HepG2 (cell line): ENCODE measurements at regions not wholly inside any gene's neighbourhood (a gene's known extent, or its start where the extent isn't known, plus 50 kb on each side); places are given as distances from the start of the nearest gene placed in this dataset.

ENCODE experiments used
- ATAC-seq: fragments of 200-7000 bp; cut with Tn5 transposase; 3 replicates; pipeline ENCODE4 v1.9.1; 2020; ENCODE audit warnings: mild to moderate bottlenecking, moderate library complexity
- BruUV-seq: library from RNA; stranded (reverse); fragments of 400-500 nt; replicated peaks from 2 replicates; lab custom pipeline; 2021; lab: Mats Ljungman, UMichigan
- CTCF ChIA-PET: fragments of 300-600 bp; formaldehyde crosslinking; extraction: SDS; loops from one replicate; lab custom pipeline; 2021; ENCODE audit warnings: low total read pairs, inconsistent platforms, low intra/inter-chr PET ratio; lab: Yijun Ruan, JAX
- POLR2A ChIA-PET: fragments of 350-600 bp; sonication (Branson Sonifier 250); formaldehyde crosslinking; loops from one replicate; lab custom pipeline; 2020; ENCODE audit warnings: antibody characterized with exemption, inconsistent platforms; lab: Yijun Ruan, JAX
- DNase-seq: peaks from one replicate; pipeline ENCODE4 v3.0.0-alpha.2; 2015; ENCODE audit warnings: low spot score
- FAIRE-seq: peaks from 3 replicates; lab custom pipeline; 2011; peaks lifted over from hg19 to GRCh38; lab: Jason Lieb, UNC
- H2AFZ ChIP-seq: one replicate; pipeline ENCODE4 v1.6.1; 2011; ENCODE audit warnings: low read length, inconsistent platforms
- H3K27ac ChIP-seq: fragments of 300-600 bp; 3 replicates; pipeline ENCODE4 v1.8.0; 2011; ENCODE audit warnings: mixed run types, mild to moderate bottlenecking, mixed read lengths, low read length, inconsistent platforms; ENCODE audit not compliant: insufficient read depth; ENCODE audit errors: extremely low read length
- H3K27me3 ChIP-seq, 2 experiments: fragments of 200-600 bp in 1 of 2; 2 replicates in 1 of 2; 3 replicates in 1 of 2; pipeline versions ENCODE4 v1.6.0 to v1.8.0; 2011; ENCODE audit warnings: low read length in 2 of 2, mild to moderate bottlenecking in 2 of 2, moderate library complexity in 2 of 2, inconsistent platforms in 1 of 2; ENCODE audit not compliant: insufficient read depth in 2 of 2, control insufficient read depth in 1 of 2
- H3K36me3 ChIP-seq, 2 experiments: fragments of 200-600 bp in 1 of 2; replicated peaks in 1 of 2; 2 replicates in 1 of 2; 3 replicates in 1 of 2; pipeline versions ENCODE4 v1.5.1 to v1.8.0; 2011; ENCODE audit warnings: low read length in 2 of 2, inconsistent platforms in 1 of 2; ENCODE audit not compliant: insufficient read depth in 2 of 2, control insufficient read depth in 1 of 2
- H3K4me1 ChIP-seq: 2 replicates; pipeline ENCODE4 v1.5.1; 2012; ENCODE audit warnings: low read length, inconsistent platforms; ENCODE audit not compliant: insufficient read depth
- H3K4me2 ChIP-seq: 2 replicates; pipeline ENCODE4 v1.6.0; 2011; ENCODE audit warnings: low read depth, low read length, inconsistent platforms
- H3K4me3 ChIP-seq, 3 experiments: fragments of 200-600 bp in 1 of 3; sonication (generic), shearing (Covaris generic) in 1 of 3; replicated peaks in 1 of 3; 2 replicates each; pipeline ENCODE4 v1.5.1; 2011 to 2016; ENCODE audit warnings: low read length in 3 of 3, inconsistent platforms in 2 of 3, low read depth in 2 of 3, mild to moderate bottlenecking in 2 of 3, control low read depth in 1 of 3, mixed read lengths in 1 of 3; ENCODE audit not compliant: insufficient read depth in 1 of 3
- H3K79me2 ChIP-seq: one replicate; pipeline ENCODE4 v1.6.1; 2011; ENCODE audit warnings: low read length, inconsistent platforms; ENCODE audit not compliant: insufficient read depth
- H3K9ac ChIP-seq: 2 replicates; pipeline ENCODE4 v1.6.0; 2011; ENCODE audit warnings: mild to moderate bottlenecking, low read depth, low read length, inconsistent platforms; ENCODE audit not compliant: insufficient read depth
- H3K9me3 ChIP-seq: 2 replicates; pipeline ENCODE4 v1.5.1; 2012; ENCODE audit warnings: mild to moderate bottlenecking, low read length
- H4K20me1 ChIP-seq: 2 replicates; pipeline ENCODE4 v1.6.0; 2011; ENCODE audit warnings: inconsistent platforms, mild to moderate bottlenecking, low read length, moderate library complexity; ENCODE audit not compliant: insufficient read depth
- ARNT2 ChIP-seq: sonication (generic); formaldehyde crosslinking; IDR thresholded peaks from 2 replicates; pipeline ENCODE4 v1.8.0; 2022; ENCODE audit warnings: mild to moderate bottlenecking, low read depth, missing genetic modification reagents, moderate library complexity
- FOXJ3 ChIP-seq: sonication (generic); formaldehyde crosslinking; IDR thresholded peaks from 2 replicates; pipeline ENCODE4 v1.4.0; 2020; ENCODE audit warnings: missing genetic modification reagents, mild to moderate bottlenecking, borderline replicate concordance
- KDM2A ChIP-seq: sonication (generic); formaldehyde crosslinking; IDR thresholded peaks from 2 replicates; pipeline ENCODE4 v1.4.0; 2020; ENCODE audit warnings: low read depth, missing genetic modification reagents, borderline replicate concordance
- RORA ChIP-seq: sonication (generic); formaldehyde crosslinking; IDR thresholded peaks from 2 replicates; pipeline ENCODE4 v1.5.0; 2020; ENCODE audit warnings: mild to moderate bottlenecking, missing genetic modification reagents, moderate library complexity
- TEAD2 ChIP-seq: sonication (generic); formaldehyde crosslinking; IDR thresholded peaks from 2 replicates; pipeline ENCODE4 v1.9.0; 2021; ENCODE audit warnings: missing genetic modification reagents
- THAP11 ChIP-seq: IDR thresholded peaks from 2 replicates; pipeline ENCODE4 v1.6.1; 2016; ENCODE audit warnings: missing biosample characterization, missing genetic modification reagents
- ZBTB8A ChIP-seq: sonication (generic); formaldehyde crosslinking; IDR thresholded peaks from 2 replicates; pipeline ENCODE4 v1.4.0; 2020; ENCODE audit warnings: mild to moderate bottlenecking, low read depth, missing genetic modification reagents, borderline replicate concordance
- ZNF234 ChIP-seq: sonication (generic); formaldehyde crosslinking; conservative IDR thresholded peaks from 2 replicates; pipeline ENCODE4 v1.5.1; 2020; ENCODE audit warnings: mild to moderate bottlenecking, missing genetic modification reagents
- ZNF256 ChIP-seq: sonication (generic); formaldehyde crosslinking; conservative IDR thresholded peaks from 2 replicates; pipeline ENCODE4 v1.4.0; 2020; ENCODE audit warnings: missing genetic modification reagents
- ZNF296 ChIP-seq: sonication (generic); formaldehyde crosslinking; conservative IDR thresholded peaks from 2 replicates; pipeline ENCODE4 v1.5.0; 2020; ENCODE audit warnings: mild to moderate bottlenecking, missing genetic modification reagents
- ZNF354B ChIP-seq: sonication (generic); formaldehyde crosslinking; IDR thresholded peaks from 2 replicates; pipeline ENCODE4 v1.8.0; 2022; ENCODE audit warnings: mild to moderate bottlenecking, missing genetic modification reagents
- ZNF383 ChIP-seq: sonication (generic); formaldehyde crosslinking; IDR thresholded peaks from 2 replicates; pipeline ENCODE4 v1.4.0; 2020; ENCODE audit warnings: missing genetic modification reagents, mild to moderate bottlenecking, borderline replicate concordance
- ZNF484 ChIP-seq: sonication (generic); formaldehyde crosslinking; IDR thresholded peaks from 2 replicates; pipeline ENCODE4 v1.5.1; 2020; ENCODE audit warnings: mild to moderate bottlenecking, low read depth, missing genetic modification reagents, borderline replicate concordance
- ZNF569 ChIP-seq: sonication (generic); formaldehyde crosslinking; IDR thresholded peaks from 2 replicates; pipeline ENCODE4 v1.5.0; 2020; ENCODE audit warnings: mild to moderate bottlenecking, missing genetic modification reagents, moderate library complexity, borderline replicate concordance
- ZNF629 ChIP-seq: sonication (generic); formaldehyde crosslinking; conservative IDR thresholded peaks from 2 replicates; pipeline ENCODE4 v1.5.0; 2020; ENCODE audit warnings: missing genetic modification reagents
- ZNF839 ChIP-seq: sonication (generic); formaldehyde crosslinking; IDR thresholded peaks from 2 replicates; pipeline ENCODE4 v1.4.0; 2020; ENCODE audit warnings: missing genetic modification reagents, mild to moderate bottlenecking, borderline replicate concordance
- WGBS: methylation state at CpG from one replicate; pipeline ENCODE4 v1.1.6; 2017; ENCODE audit warnings: low lambda C conversion rate; 5-methylcytosine and 5-hydroxymethylcytosine counted together
- in situ Hi-C: cut with HindIII; loops from 2 replicates; pipeline ENCODE4 v1.10.0; 2017; ENCODE audit warnings: low pct_unique_long_range_greater_than_20kb; ENCODE audit not compliant: extremely low pct_ligation_motif_present
- intact Hi-C: fragments of 100-400 bp; cut with micrococcal nuclease; formaldehyde crosslinking; loops from one replicate; pipeline ENCODE4 v1.10.0; 2022; ENCODE audit not compliant: unreplicated experiment
- TF ChIP-seq, protein P1 (sequence below): sonication (generic); formaldehyde crosslinking; conservative IDR thresholded peaks from 2 replicates; pipeline ENCODE4 v1.8.0; 2022; ENCODE audit warnings: missing genetic modification reagents
- TF ChIP-seq, protein P2 (sequence below): sonication (generic); formaldehyde crosslinking; IDR thresholded peaks from 2 replicates; pipeline ENCODE4 v1.4.0; 2020; ENCODE audit warnings: missing genetic modification reagents
- TF ChIP-seq, protein P3 (sequence below): sonication (generic); formaldehyde crosslinking; IDR thresholded peaks from 2 replicates; pipeline ENCODE4 v1.4.0; 2020; ENCODE audit warnings: missing genetic modification reagents

DNA sequence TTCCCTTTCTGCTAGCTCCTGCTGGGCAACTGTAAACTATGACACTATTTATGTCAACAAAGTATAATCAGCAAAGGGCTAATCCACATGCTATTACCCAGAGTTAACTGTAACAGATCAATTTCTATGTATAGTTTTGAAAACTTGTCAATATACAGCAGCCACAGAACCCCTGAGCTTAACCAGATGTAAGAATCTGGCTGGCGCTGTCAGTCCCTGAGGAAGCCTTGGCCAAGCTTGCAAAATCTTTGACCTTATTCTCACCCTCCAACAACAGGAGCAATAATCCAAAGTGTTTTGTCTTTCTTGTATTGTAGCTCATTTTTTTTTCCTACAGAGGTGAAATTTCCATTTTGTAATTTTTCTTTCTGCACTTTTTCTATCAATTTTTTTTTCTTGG is 1230.1 kb upstream of the SLC10A2 start (continued):
- TF ChIP-seq, protein P1, sequence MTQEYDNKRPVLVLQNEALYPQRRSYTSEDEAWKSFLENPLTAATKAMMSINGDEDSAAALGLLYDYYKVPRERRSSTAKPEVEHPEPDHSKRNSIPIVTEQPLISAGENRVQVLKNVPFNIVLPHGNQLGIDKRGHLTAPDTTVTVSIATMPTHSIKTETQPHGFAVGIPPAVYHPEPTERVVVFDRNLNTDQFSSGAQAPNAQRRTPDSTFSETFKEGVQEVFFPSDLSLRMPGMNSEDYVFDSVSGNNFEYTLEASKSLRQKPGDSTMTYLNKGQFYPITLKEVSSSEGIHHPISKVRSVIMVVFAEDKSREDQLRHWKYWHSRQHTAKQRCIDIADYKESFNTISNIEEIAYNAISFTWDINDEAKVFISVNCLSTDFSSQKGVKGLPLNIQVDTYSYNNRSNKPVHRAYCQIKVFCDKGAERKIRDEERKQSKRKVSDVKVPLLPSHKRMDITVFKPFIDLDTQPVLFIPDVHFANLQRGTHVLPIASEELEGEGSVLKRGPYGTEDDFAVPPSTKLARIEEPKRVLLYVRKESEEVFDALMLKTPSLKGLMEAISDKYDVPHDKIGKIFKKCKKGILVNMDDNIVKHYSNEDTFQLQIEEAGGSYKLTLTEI (CRISPR knock-in tag) = no peak
- TF ChIP-seq FOXJ3 (CRISPR knock-in tag) (no peak), ZBTB8A (CRISPR knock-in tag) (no peak), ZNF296 (CRISPR knock-in tag) (no peak)
- TF ChIP-seq, protein P2, sequence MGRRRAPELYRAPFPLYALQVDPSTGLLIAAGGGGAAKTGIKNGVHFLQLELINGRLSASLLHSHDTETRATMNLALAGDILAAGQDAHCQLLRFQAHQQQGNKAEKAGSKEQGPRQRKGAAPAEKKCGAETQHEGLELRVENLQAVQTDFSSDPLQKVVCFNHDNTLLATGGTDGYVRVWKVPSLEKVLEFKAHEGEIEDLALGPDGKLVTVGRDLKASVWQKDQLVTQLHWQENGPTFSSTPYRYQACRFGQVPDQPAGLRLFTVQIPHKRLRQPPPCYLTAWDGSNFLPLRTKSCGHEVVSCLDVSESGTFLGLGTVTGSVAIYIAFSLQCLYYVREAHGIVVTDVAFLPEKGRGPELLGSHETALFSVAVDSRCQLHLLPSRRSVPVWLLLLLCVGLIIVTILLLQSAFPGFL (CRISPR knock-in tag) = no peak

DNA sequence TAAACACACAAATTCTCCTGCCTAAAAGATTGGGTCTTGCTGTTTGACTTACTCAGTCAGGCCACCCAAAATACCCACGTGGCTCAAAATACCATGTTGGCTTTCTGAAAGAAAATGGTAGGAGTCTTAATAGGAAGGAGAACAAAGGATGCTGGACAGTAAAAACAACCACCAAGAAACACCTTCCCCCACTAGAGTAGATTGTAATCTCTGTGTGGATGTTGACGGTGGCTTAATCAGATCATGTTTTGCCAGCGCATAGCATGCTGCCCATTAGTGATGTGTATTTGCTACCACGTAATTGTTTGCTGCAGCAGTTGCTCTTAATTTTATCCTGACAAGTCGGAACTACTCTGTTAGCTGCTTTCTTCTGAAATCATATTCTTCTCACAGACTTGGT is 1229.3 kb upstream of the SLC10A2 start:
- FAIRE-seq (no peak), DNase-seq (no peak), ATAC-seq (no peak)
- in situ Hi-C loops = no loop called here
- no TSS peak for BruUV-seq
- H2AFZ ChIP-seq = no peak overlapping the region
- no peaks in the 10 kb centered on the region for H4K20me1 ChIP-seq
- H3K4me2 ChIP-seq = no peak overlapping the region
- H3K9ac ChIP-seq = no peak overlapping the region
- no peaks in the 10 kb centered on the region for H3K36me3 ChIP-seq
- no peaks in the 10 kb centered on the region for H3K79me2 ChIP-seq
- CTCF ChIA-PET = no interaction called here
- intact Hi-C loops = no loop called here
- peaks cover 64% of the 10 kb centered on the region for H3K9me3 ChIP-seq
- WGBS = 23% methylated on average over 5 of the region's 5 CpGs
- H3K4me3 ChIP-seq = no peak overlapping the region
- POLR2A ChIA-PET = no interaction called here
- H3K4me1 ChIP-seq = no peaks in the 10 kb centered on the region
- H3K27me3 ChIP-seq = no peaks in the 10 kb centered on the region
- H3K27ac ChIP-seq = no peak overlapping the region
- no peak for TF ChIP-seq THAP11
- TF ChIP-seq ZNF569 (CRISPR knock-in tag) = no peak
- TF ChIP-seq ZNF484 (CRISPR knock-in tag) = no peak
- TF ChIP-seq ZNF839 = no peak
- no peak for TF ChIP-seq TEAD2
- TF ChIP-seq ZNF383 (CRISPR knock-in tag) = no peak
- no peak for TF ChIP-seq ZNF629 (CRISPR knock-in tag)
- TF ChIP-seq, protein P3, sequence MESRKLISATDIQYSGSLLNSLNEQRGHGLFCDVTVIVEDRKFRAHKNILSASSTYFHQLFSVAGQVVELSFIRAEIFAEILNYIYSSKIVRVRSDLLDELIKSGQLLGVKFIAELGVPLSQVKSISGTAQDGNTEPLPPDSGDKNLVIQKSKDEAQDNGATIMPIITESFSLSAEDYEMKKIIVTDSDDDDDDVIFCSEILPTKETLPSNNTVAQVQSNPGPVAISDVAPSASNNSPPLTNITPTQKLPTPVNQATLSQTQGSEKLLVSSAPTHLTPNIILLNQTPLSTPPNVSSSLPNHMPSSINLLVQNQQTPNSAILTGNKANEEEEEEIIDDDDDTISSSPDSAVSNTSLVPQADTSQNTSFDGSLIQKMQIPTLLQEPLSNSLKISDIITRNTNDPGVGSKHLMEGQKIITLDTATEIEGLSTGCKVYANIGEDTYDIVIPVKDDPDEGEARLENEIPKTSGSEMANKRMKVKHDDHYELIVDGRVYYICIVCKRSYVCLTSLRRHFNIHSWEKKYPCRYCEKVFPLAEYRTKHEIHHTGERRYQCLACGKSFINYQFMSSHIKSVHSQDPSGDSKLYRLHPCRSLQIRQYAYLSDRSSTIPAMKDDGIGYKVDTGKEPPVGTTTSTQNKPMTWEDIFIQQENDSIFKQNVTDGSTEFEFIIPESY (CRISPR knock-in tag) = no peak
- no peak for TF ChIP-seq ZNF234
- TF ChIP-seq ARNT2 = no peak
- TF ChIP-seq RORA (CRISPR knock-in tag) = no peak
- TF ChIP-seq ZNF354B (CRISPR knock-in tag) = no peak
- no peak for TF ChIP-seq KDM2A (CRISPR knock-in tag)
- TF ChIP-seq ZNF256 (CRISPR knock-in tag) = no peak
